CD8-positive, alpha-beta memory T cell (primary cell): ENCODE measurements at regions not wholly inside any gene's neighbourhood (a gene's known extent, or its start where the extent isn't known, plus 50 kb on each side); places are given as distances from the start of the nearest gene placed in this dataset.

Source experiments
- CTCF ChIA-PET: fragments of 350-600 bp; sonication (Branson Sonifier 250); formaldehyde crosslinking; loops from one replicate; lab custom pipeline; 2021; ENCODE audit warnings: antibody characterized with exemption; lab: Charles Lee
- POLR2A ChIA-PET: fragments of 350-600 bp; sonication (Branson Sonifier 250); formaldehyde crosslinking; loops from one replicate; lab custom pipeline; 2021; ENCODE audit warnings: antibody characterized with exemption; lab: Charles Lee
- DNase-seq, 5 donors: peaks; one replicate each; pipeline versions ENCODE4 v3.0.0 to v3.0.0-alpha.2; 2020 to 2022; ENCODE audit warnings: mixed read lengths in 1 of 5
- H3K27ac ChIP-seq: one replicate; pipeline ENCODE4 v1.7.0; 2013; ENCODE audit warnings: low read depth, mild to moderate bottlenecking, low read length, moderate library complexity
- H3K27me3 ChIP-seq: 2 replicates; pipeline ENCODE4 v1.7.0; 2013; ENCODE audit warnings: low read length, mild to moderate bottlenecking; ENCODE audit not compliant: insufficient read depth, poor library complexity, severe bottlenecking
- H3K36me3 ChIP-seq: 2 replicates; pipeline ENCODE4 v1.7.0; 2013; ENCODE audit warnings: mild to moderate bottlenecking, low read length, moderate library complexity; ENCODE audit not compliant: insufficient read depth
- H3K4me1 ChIP-seq: 2 replicates; pipeline ENCODE4 v1.7.0; 2013; ENCODE audit warnings: mild to moderate bottlenecking, low read length, moderate library complexity; ENCODE audit not compliant: insufficient read depth
- H3K4me3 ChIP-seq: 2 replicates; pipeline ENCODE4 v1.7.0; 2013; ENCODE audit warnings: mild to moderate bottlenecking, low read length
- H3K9me3 ChIP-seq: 2 replicates; pipeline ENCODE4 v1.7.0; 2013; ENCODE audit warnings: mild to moderate bottlenecking, low read length
- H3K27ac Mint-ChIP-seq, 8 donors: one replicate each; pipeline ENCODE4 v1.8.0; 2020 to 2021; ENCODE audit warnings: mixed read lengths in 8 of 8, mild to moderate bottlenecking in 6 of 8, inconsistent platforms in 3 of 8, moderate library complexity in 3 of 8
- H3K27me3 Mint-ChIP-seq, 2 donors: one replicate each; pipeline ENCODE4 v1.8.0; 2020 to 2021; ENCODE audit warnings: mixed read lengths in 2 of 2, mild to moderate bottlenecking in 1 of 2, moderate library complexity in 1 of 2
- H3K36me3 Mint-ChIP-seq, 3 donors: one replicate each; pipeline ENCODE4 v1.8.0; 2020 to 2021; ENCODE audit warnings: mixed read lengths in 3 of 3, inconsistent platforms in 1 of 3, mild to moderate bottlenecking in 1 of 3
- H3K4me1 Mint-ChIP-seq, 3 donors: one replicate each; pipeline ENCODE4 v1.8.0; 2020 to 2021; ENCODE audit warnings: mixed read lengths in 3 of 3, inconsistent platforms in 1 of 3, mild to moderate bottlenecking in 1 of 3
- H3K4me3 Mint-ChIP-seq, 7 donors: one replicate each; pipeline ENCODE4 v1.8.0; 2020 to 2021; ENCODE audit warnings: mixed read lengths in 7 of 7, mild to moderate bottlenecking in 6 of 7, moderate library complexity in 4 of 7, inconsistent platforms in 2 of 7
- H3K9me3 Mint-ChIP-seq, 5 donors: one replicate each; pipeline ENCODE4 v1.8.0; 2020 to 2022; ENCODE audit warnings: mixed read lengths in 5 of 5, mild to moderate bottlenecking in 3 of 5, moderate library complexity in 2 of 5, inconsistent platforms in 1 of 5

GRCh38 chr5:69035665-69036064 is 58.1 kb upstream of the SLC30A5 start:
- Histone ChIP-seq H3K4me1 (no peaks in the 10 kb centered on the region), H3K36me3 (no peaks in the 10 kb centered on the region), H3K27ac (no peak overlapping the region), H3K4me3 (no peak overlapping the region), H3K27me3 (no peaks in the 10 kb centered on the region), H3K9me3 (no peaks in the 10 kb centered on the region)
- ChIA-PET POLR2A (no interaction called here), CTCF (no interaction called here)
- Mint-ChIP-seq H3K27ac (no peak overlapping the region), H3K4me3 (no peak overlapping the region), H3K27me3 (peaks cover 7 to 8% of the 10 kb centered on the region in 2 donors), H3K9me3 (no peaks in the 10 kb centered on the region), H3K36me3 (peaks cover 0 to 5% (median 0%) of the 10 kb centered on the region in 3 donors), H3K4me1 (no peaks in the 10 kb centered on the region)
- DNase-seq = no peak

- peaks cover 2 to 11% (median 2%) of the 10 kb centered on the region in 3 donors for H3K4me1 Mint-ChIP-seq
- H3K4me1 ChIP-seq = no peaks in the 10 kb centered on the region
- ChIA-PET CTCF (interaction anchor here (0.7 kb wide), 1 partner anchor 55 kb away, joined by 3 read pairs; no protein-coding TSS in a partner anchor), POLR2A (no interaction called here)
- H3K27me3 Mint-ChIP-seq = peaks cover 0 to 2% of the 10 kb centered on the region in 2 donors
- H3K9me3 Mint-ChIP-seq = no peaks in the 10 kb centered on the region
- peak overlapping the region in 1 of 8 donors; percentile 21 for H3K27ac Mint-ChIP-seq
- no peak overlapping the region for H3K4me3 Mint-ChIP-seq
- H3K4me3 ChIP-seq = no peak overlapping the region
- no peak for DNase-seq
- no peaks in the 10 kb centered on the region for H3K36me3 ChIP-seq
- peaks cover 0 to 5% (median 0%) of the 10 kb centered on the region in 3 donors for H3K36me3 Mint-ChIP-seq
- no peaks in the 10 kb centered on the region for H3K27me3 ChIP-seq
- H3K9me3 ChIP-seq = no peaks in the 10 kb centered on the region
- no peak overlapping the region for H3K27ac ChIP-seq
These were observed 55.3 kb upstream of the SLC30A5 start for GRCh38 chr5:69038539-69038938.

- no peak overlapping the region for H3K4me3 ChIP-seq
- H3K27ac Mint-ChIP-seq = no peak overlapping the region
- CTCF ChIA-PET = no interaction called here
These were observed 54.0 kb upstream of the SLC30A5 start for GRCh38 chr5:69039829-69040228.

GRCh38 chr5:69042500-69042899 is 51.3 kb upstream of the SLC30A5 start:
- H3K4me3 Mint-ChIP-seq = peak overlapping the region in 3 of 7 donors; percentile 81 to 85 (median 85)
- POLR2A ChIA-PET = no interaction called here
- H3K27ac ChIP-seq = no peak overlapping the region
- no peaks in the 10 kb centered on the region for H3K27me3 ChIP-seq
- peaks cover 4 to 13% (median 4%) of the 10 kb centered on the region in 3 donors for H3K4me1 Mint-ChIP-seq
- H3K27me3 Mint-ChIP-seq = peaks cover 0 to 2% of the 10 kb centered on the region in 2 donors
- H3K36me3 ChIP-seq = no peaks in the 10 kb centered on the region
- H3K4me3 ChIP-seq = no peak overlapping the region
- H3K9me3 Mint-ChIP-seq = no peaks in the 10 kb centered on the region
- CTCF ChIA-PET = interaction anchor here (0.9 to 1.9 kb wide), 12 partner anchors 9 to 364 kb away, joined by 3 to 13 read pairs (median 4); partner anchors contain the start of genes CCDC125 and SLC30A5
- H3K36me3 Mint-ChIP-seq = no peaks in the 10 kb centered on the region
- H3K9me3 ChIP-seq = no peaks in the 10 kb centered on the region
- no peak for DNase-seq
- H3K4me1 ChIP-seq = no peaks in the 10 kb centered on the region
- peak overlapping the region; percentile 56 to 98 (median 87) for H3K27ac Mint-ChIP-seq

More at GRCh38 chr5:69039829-69040228, 54.0 kb upstream of the SLC30A5 start:
- POLR2A ChIA-PET = no interaction called here
- no peaks in the 10 kb centered on the region for H3K9me3 Mint-ChIP-seq
- H3K4me3 Mint-ChIP-seq = no peak overlapping the region
- Histone ChIP-seq H3K36me3 (no peaks in the 10 kb centered on the region), H3K9me3 (no peaks in the 10 kb centered on the region), H3K27me3 (no peaks in the 10 kb centered on the region), H3K4me1 (no peaks in the 10 kb centered on the region), H3K27ac (no peak overlapping the region)
- DNase-seq = no peak
- no peaks in the 10 kb centered on the region for H3K36me3 Mint-ChIP-seq
- peaks cover 0 to 4% of the 10 kb centered on the region in 2 donors for H3K27me3 Mint-ChIP-seq
- peaks cover 4 to 13% (median 4%) of the 10 kb centered on the region in 3 donors for H3K4me1 Mint-ChIP-seq

- Histone ChIP-seq H3K9me3 (no peaks in the 10 kb centered on the region), H3K4me3 (peak overlapping the region; percentile 75), H3K4me1 (no peaks in the 10 kb centered on the region), H3K27ac (peak overlapping the region; percentile 22), H3K27me3 (no peaks in the 10 kb centered on the region), H3K36me3 (no peaks in the 10 kb centered on the region)
- Mint-ChIP-seq H3K27me3 (peaks cover 0 to 2% of the 10 kb centered on the region in 2 donors), H3K4me3 (peak overlapping the region; percentile 81 to 94 (median 85)), H3K4me1 (peaks cover 4 to 13% (median 4%) of the 10 kb centered on the region in 3 donors), H3K27ac (peak overlapping the region; percentile 56 to 98 (median 87)), H3K36me3 (no peaks in the 10 kb centered on the region), H3K9me3 (no peaks in the 10 kb centered on the region)
- ChIA-PET CTCF (interaction anchor here (0.9 to 1.9 kb wide), 13 partner anchors 8 to 363 kb away, joined by 3 to 13 read pairs (median 4); partner anchors contain the start of genes CCDC125 and SLC30A5), POLR2A (interaction anchor here (1.1 kb wide), 2 partner anchors 51 to 124 kb away, joined by 3 to 5 read pairs; partner anchors contain the start of genes CCNB1 and SLC30A5)
- DNase-seq = peak; percentile 67 to 87 (median 84)
These were observed 50.7 kb upstream of the SLC30A5 start for GRCh38 chr5:69042915-69043654.

- DNase-seq = no peak
- H3K36me3 Mint-ChIP-seq = no peaks in the 10 kb centered on the region
- POLR2A ChIA-PET = interaction anchor here (1.1 kb wide), 2 partner anchors 50 to 123 kb away, joined by 3 to 5 read pairs; partner anchors contain the start of genes CCNB1 and SLC30A5
- Histone ChIP-seq H3K36me3 (no peaks in the 10 kb centered on the region), H3K27ac (no peak overlapping the region), H3K4me1 (no peaks in the 10 kb centered on the region), H3K27me3 (no peaks in the 10 kb centered on the region), H3K4me3 (no peak overlapping the region), H3K9me3 (no peaks in the 10 kb centered on the region)
- H3K27ac Mint-ChIP-seq = peak overlapping the region in 3 of 8 donors; percentile 26 to 84 (median 56)
- H3K4me1 Mint-ChIP-seq = peaks cover 4 to 13% (median 4%) of the 10 kb centered on the region in 3 donors
- no peaks in the 10 kb centered on the region for H3K9me3 Mint-ChIP-seq
- CTCF ChIA-PET = interaction anchor here (1.1 to 1.9 kb wide), 10 partner anchors 12 to 363 kb away, joined by 3 to 13 read pairs (median 4); partner anchors contain the start of genes CCDC125 and SLC30A5
- H3K4me3 Mint-ChIP-seq = peak overlapping the region; percentile 23 to 94 (median 84)
- peaks cover 0 to 2% of the 10 kb centered on the region in 2 donors for H3K27me3 Mint-ChIP-seq
These were observed 50.2 kb upstream of the SLC30A5 start for GRCh38 chr5:69043655-69043996.
